HuH-7.5 (cell line): ENCODE measurements at regions not wholly inside any gene's neighbourhood (a gene's known extent, or its start where the extent isn't known, plus 50 kb on each side); places are given as distances from the start of the nearest gene placed in this dataset.
"Not testable (repeated sequence)": the region's sequence is repeated elsewhere in the genome, so short reads cannot be mapped to it uniquely, and the experiment has no call there.

Experiments used
- DNase-seq: peaks from one replicate; pipeline ENCODE4 v3.0.0; 2011; ENCODE audit warnings: low spot score

DNA sequence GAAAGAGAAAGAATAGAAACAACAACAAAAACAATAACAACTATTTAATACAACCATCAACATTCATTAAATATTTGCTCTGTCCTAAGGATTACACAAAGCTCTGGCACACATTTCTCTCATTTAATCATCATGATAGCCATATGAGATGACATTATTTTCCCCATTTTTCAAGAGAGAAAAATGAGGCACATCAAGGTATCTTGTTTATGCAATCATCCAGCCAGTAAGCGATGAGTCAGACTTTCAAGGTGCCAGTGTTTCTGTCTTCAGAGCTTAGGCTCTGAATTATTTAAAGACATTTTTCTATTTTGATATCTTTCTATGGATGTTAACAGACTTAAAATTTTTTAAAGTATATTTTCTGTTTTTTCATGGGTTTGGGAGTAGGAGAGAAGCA is 541.8 kb upstream of the SMIM31 start:
- DNase-seq = no peak

GRCh38 chr4:164212714-164213113 is 541.2 kb upstream of the SMIM31 start:
- DNase-seq = no peak

DNA sequence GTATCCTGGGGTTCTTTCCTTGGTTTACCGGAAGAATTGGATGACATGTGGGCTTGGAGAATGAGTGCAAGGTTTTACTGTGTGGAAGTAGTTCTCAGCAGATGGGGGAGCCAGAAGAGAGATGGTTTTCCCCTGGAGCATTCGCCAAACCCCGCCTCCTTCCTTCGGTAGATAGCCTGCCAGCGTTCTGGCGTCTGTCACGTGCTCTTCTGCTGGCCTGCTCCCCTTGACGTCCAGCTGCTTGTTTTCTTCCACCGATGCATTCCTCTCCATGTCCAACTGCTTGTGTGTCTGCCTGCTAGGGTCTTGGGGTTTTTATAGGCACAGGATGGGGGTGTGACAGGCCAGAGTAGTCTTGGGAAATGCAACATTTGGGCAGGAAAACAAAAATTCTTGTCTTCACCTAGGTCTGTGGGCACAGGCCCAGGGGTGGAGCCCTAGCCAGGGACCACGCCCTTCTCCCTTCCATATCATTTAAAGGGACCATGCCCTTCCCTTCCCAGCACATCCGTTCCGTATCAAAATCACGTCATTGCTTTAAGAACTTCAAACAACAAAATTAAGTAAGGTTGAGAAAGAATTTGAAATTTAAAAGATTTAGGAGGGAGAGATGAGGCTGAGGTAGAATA is 538.7 kb upstream of the SMIM31 start:
- DNase-seq = no peak

DNA sequence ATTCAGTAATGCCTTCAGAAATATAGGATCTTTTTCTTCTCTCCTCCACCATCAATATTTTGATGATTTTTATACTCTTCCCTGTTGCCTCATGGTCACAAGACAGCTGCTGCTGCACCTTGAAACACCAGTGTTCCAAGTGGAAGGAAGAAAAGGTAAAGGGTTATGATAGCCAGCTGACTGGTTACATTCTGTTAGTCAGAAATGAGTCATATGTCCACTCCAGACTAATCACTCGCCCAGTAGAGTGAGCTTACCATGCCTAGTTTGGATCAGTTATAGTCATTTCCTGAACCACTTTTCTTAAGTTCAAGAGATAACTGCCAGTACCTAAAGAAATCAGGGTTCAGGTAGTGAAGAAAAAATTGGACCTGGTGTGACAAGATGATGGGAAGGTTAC is 532.3 kb upstream of the SMIM31 start:
- DNase-seq = no peak

DNA sequence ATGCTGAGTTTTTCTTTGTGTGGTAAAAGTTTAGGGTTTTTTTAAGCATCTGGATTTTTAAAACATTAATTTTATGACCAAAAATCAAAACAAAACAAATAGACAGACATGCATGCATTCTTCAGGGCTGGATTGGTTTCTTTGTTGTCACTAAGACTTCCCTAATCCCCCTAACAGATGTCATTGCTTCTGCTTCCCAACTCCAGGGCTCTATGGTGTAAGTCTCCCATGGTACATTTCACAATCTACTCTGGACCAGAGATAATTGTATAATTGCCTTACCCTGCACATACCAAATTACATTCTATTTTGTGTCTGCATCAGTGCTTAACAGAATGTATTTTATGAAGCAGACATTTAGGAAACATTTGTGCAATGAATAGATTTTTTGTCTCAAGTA is 529.1 kb upstream of the SMIM31 start:
- DNase-seq = no peak

- no peak for DNase-seq
Measured at GRCh38 chr4:164229255-164229654, 524.7 kb upstream of the SMIM31 start.

DNA sequence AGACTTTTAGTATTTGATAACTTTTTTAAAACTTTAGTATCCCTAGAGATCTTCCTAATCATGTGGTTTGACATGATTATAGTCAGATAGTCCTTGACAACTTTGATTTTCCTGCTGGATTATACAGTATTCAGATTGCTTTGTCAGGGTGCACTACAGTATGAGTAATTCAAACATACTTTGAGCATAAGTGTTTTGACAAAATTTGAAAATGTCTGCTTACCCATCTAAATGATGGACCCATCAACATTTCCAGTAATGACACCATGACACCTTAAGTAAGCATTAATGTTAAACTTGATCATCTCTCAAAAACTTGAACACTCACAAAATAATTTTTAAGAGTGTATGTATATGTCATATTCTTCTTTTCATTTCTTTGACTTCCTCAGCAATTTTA is 514.5 kb upstream of the SMIM31 start:
- no peak for DNase-seq

DNA sequence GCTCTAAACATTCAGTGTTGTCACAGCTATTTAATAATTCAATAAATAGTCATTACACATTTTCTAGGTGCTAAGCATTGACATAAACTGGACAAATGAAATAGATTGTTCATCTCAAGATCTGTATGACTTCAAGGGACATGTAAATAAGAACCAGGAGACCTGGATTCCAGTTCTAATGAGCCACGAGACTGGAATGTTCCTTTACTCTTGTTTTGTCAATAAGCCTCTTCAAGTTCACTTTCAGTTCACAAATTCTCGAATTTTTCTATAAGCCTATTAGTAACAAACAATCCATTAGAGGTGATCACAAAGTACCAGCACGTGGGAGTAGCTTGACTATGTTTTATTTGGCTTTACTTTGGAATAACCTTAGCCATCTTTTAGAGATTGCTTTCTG is 514.0 kb upstream of the SMIM31 start:
- DNase-seq = no peak

DNA sequence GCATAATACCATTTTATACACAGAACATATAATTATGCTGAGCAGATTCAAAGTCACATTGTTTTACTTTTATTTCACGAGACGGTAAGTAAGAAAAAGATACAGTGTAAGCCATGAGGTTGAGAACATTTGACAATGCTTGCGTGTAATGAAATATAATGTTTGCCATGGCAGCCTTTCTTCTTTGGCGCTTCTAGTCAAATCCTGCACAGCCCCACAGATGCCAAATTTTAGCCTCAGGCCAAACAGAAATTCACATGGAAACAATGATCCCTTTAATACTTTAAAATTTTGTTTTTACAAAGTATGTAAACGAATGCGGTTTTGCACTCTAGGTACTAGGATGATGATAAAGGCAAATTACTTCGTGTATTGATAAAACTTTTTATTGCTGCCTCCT is 502.7 kb upstream of the SMIM31 start:
- DNase-seq = no peak

- no peak for DNase-seq
Measured at GRCh38 chr4:164252286-164252685, 501.6 kb upstream of the SMIM31 start.

DNA sequence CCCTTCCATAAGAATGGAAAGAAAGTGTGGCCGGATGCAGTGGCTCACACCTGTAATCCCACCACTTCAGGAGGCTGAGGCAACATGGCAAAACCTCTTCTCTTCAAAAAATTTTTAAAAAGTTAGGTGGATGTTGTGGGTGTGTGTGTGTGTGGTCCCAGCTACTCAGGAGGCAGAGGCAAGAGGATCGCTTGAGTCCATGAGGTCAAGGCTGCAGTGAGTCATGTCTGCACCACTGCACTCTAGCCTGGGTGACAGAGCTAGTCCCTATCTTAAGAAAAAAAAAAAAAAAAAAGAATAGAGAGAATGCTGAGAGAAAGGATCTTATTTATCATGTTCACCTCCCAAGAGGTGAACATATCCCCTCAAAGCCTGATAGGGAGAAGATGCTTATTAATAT is 492.1 kb upstream of the SMIM31 start:
- no peak for DNase-seq

DNA sequence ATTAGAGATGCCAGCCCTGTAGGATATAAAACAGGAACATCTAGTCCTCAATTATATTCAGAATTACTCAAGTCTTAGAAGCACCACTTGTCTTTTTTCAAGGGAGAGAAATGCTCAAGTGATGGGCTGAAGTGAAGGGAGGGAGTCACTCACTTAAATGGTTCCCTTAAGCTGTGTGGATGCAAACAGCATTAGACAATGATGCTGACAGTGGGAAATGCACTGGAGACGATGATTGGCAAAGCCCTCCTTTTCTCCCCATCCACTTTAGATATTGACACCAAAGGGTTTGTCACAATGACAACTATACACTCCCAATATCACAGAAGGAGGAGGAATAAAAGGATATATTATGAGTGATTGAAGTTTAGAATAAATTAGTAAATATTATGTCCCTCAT is 491.4 kb upstream of the SMIM31 start:
- not testable (repeated sequence) for DNase-seq

DNA sequence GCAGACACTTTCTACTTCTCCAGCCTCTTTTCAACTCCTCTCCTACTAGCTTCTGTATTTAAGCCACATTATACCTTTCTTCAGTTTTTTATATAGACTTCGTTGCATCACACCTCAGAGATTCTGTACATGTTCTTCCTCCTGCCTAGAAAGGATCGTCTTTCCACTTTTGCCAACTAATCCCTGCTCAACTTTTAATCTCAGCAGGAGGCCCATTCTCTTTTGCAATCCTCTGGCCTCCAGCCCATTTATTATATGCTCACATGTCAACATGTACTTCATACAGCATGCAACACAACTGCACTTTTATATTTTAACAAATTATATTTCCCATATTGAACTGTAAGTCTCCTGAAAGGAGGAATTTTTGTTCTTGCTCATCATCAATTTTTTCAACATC is 476.5 kb upstream of the SMIM31 start:
- not testable (repeated sequence) for DNase-seq

DNA sequence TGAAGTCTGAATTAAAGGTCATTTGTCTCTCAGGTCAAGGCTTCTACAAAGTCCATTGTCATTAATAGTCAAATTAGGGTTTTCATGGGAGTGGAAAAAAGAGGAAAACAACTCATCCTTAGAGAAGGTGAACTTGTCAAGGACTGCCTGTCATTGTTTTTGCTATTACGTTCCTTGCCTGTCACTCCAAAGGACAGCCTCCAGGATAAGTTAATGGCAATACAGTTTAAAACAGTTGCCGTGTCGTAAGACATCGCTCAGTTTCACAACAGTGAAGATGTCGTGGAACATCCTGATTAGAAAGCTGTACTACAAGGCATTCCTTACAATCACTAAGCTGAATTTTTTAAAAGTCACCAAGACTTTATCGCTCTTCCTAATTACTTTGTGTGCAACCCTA is 466.8 kb upstream of the SMIM31 start:
- DNase-seq = no peak

DNA sequence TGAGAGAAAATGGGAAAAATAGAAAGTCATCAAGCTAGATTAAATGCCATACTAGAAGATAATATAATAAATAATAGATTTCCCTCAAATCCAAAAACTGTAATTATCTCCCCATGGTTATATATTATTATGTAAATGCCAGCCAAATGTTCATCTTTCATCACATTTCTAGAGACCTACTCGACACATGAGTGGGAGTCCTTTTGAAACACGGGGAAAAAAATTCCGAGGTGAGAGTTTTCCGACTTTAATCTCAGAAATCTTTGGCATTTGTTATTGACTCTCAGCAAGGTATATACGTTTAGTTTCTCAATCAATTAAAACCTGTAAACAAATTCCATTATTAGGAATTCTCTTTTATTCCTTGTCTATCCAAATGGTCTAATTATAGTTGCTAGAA is 465.4 kb upstream of the SMIM31 start:
- DNase-seq = no peak

DNA sequence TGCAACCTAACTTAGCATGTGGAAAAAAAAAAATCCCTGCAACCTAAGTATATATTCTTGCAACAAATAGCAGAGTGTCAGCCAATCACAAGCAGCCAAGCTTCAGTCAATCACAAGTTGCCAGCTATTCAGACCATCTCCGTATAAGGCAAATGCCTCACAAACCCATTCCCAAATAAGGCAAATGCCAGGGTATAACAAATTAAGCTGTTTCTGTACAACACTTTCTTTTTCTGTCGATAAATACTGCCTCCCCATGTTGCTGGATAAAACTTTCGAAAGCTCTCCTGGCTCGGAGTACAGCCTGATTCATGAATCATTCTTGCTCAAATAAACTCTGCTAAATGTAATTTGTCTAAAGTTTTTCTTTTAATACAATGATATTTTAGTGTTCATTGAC is 460.7 kb upstream of the SMIM31 start:
- DNase-seq = no peak

GRCh38 chr4:164293743-164294142 is 460.2 kb upstream of the SMIM31 start:
- no peak for DNase-seq

GRCh38 chr4:164301430-164301829 is 452.5 kb upstream of the SMIM31 start:
- DNase-seq = no peak

DNA sequence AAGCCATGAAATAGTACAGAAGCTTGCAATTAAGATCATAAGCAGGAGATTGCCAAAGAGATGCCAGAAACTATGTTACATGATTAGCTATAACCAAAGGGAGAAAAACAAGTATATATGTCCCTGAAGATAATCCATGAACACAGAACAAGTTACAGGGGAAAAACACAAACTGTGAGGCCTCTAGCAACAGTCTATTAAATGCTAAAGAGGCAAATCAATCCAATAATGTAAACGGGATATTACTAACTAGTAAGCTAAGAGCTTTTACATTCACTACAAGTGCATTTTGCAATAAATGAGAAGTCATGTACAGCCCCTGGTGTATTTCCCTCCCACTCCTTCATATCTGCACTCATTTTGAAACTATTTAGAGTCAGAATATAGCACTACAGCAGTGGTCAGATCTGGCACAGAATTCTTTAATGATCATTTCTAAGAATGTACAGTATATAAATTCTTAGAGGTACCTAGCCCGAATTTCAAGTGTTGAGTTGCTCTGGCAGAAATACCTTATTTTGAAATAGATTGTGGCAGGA is 449.8 kb upstream of the SMIM31 start:
- DNase-seq = no peak

DNA sequence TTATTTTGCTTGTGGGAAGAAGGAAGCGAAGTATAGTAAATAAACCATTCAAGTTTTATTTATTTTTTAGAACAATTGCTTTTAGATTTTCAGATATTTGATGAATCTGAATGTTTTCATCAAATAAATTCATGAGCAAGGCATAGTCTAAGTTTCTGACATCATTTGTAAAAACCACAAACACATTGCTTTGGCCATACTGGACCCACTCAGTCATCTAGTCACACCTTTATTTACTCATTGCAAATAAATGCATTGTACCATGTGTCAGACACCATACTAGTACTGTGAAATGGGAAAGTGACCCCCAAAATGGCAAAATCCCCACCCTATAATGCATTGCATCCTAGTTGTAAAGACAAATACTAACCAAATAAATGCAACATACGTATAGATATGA is 449.1 kb upstream of the SMIM31 start:
- no peak for DNase-seq

DNA sequence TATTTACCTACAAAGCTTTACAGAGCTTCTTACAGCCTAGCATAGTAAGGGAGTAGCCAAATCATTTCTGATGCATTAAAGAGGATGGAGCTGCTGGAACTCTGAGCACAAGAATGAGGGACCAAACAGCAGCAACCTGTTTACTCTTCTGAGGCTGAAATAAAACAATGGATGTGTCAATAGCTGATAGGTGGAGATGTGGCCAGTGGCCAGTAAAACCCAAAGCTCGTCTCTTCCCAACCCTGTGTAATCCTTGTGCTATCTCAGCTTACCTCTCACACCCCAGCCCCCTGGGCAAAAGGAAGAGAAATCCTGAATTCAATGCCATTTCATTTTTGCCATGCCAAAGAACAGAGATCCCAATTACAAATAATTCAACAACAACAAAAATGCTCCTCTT is 446.7 kb upstream of the SMIM31 start:
- DNase-seq = no peak

- no peak for DNase-seq
Measured at GRCh38 chr4:164312671-164313070, 441.3 kb upstream of the SMIM31 start.

- no peak for DNase-seq
Measured at GRCh38 chr4:164313853-164314252, 440.1 kb upstream of the SMIM31 start.

DNA sequence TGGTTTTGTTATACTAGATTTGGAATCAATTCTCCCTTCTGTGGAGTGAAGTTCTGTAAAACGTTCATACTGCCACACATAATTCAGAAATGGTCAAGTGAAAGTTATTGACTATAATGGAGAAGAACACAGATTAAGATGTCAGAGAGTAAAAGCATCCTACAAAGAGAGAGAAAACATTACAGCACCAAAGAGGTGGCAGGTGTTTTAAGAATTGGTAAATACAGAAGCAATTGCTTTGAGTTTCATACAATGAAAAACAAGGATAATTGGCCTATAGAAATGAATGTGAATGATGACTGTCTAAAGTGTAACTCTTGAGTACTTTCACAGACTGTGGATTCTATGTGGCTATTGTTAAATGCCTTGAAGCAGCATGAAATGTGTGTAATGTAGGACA is 435.6 kb upstream of the SMIM31 start:
- no peak for DNase-seq

GRCh38 chr4:164319688-164320087 is 434.2 kb upstream of the SMIM31 start:
- DNase-seq = no peak
